Gastroesophageal sphincter (tissue), 4 donors: ENCODE measurements at regions not wholly inside any gene's neighbourhood (a gene's known extent, or its start where the extent isn't known, plus 50 kb on each side); places are given as distances from the start of the nearest gene placed in this dataset.

Experiments
- ATAC-seq: fragments of 150-250 bp; one replicate; pipeline ENCODE4 v1.9.1; 2016; ENCODE audit warnings: mild to moderate bottlenecking, moderate library complexity
- H3K27ac ChIP-seq, 4 donors: fragments of 200-600 bp; sonication (generic) in 3 of 4; 1 replicate in 3 of 4; 2 replicates in 1 of 4; pipeline ENCODE4 v1.5.1; 2016 to 2019
- H3K27me3 ChIP-seq: fragments of 200-600 bp; sonication (generic); one replicate; pipeline ENCODE4 v1.5.1; 2019
- H3K36me3 ChIP-seq, 2 donors: fragments of 200-600 bp; sonication (generic); one replicate each; pipeline ENCODE4 v1.5.1; 2019; ENCODE audit warnings: control low read depth in 1 of 2
- H3K4me1 ChIP-seq, 3 donors: fragments of 200-600 bp; sonication (generic); 1 replicate in 2 of 3; 2 replicates in 1 of 3; pipeline ENCODE4 v1.5.1; 2016 to 2019; ENCODE audit warnings: control low read depth in 2 of 3
- H3K4me3 ChIP-seq, 2 donors: fragments of 200-600 bp; sonication (generic); one replicate each; pipeline ENCODE4 v1.5.1; 2019; ENCODE audit warnings: mild to moderate bottlenecking in 1 of 2, moderate library complexity in 1 of 2
- H3K9me3 ChIP-seq, 3 donors: fragments of 200-600 bp; sonication (generic); one replicate each; pipeline ENCODE4 v1.5.1; 2017 to 2019; ENCODE audit warnings: control low read depth in 2 of 3
- CTCF ChIP-seq, 4 experiments: fragments of 200-600 bp in 2 of 4; fragments of 450-650 bp in 2 of 4; sonication (generic) in 1 of 4; IDR thresholded peaks; one replicate each; pipeline ENCODE4 v1.5.1; 2017 to 2019; ENCODE audit warnings: antibody characterized with exemption in 4 of 4, mild to moderate bottlenecking in 2 of 4, moderate library complexity in 2 of 4
- EP300 ChIP-seq: sonication (generic); formaldehyde crosslinking; IDR thresholded peaks from one replicate; pipeline ENCODE4 v1.6.1; 2017; ENCODE audit warnings: antibody characterized with exemption, mild to moderate bottlenecking
- POLR2A ChIP-seq, 2 donors: fragments of 450-650 bp; IDR thresholded peaks; one replicate each; pipeline ENCODE4 v1.6.1; 2017; ENCODE audit warnings: antibody characterized with exemption in 2 of 2, mild to moderate bottlenecking in 2 of 2, moderate library complexity in 1 of 2
- POLR2AphosphoS5 ChIP-seq: sonication (generic); formaldehyde crosslinking; IDR thresholded peaks from one replicate; pipeline ENCODE4 v1.6.1; 2017; ENCODE audit warnings: antibody characterized with exemption
- WGBS, 2 donors: methylation state at CpG; one replicate each; pipeline ENCODE4 v1.1.5; 2018; ENCODE audit warnings: low coverage in 1 of 2; 5-methylcytosine and 5-hydroxymethylcytosine counted together

GRCh38 chr2:118300832-118301231 is 212.6 kb downstream of the INSIG2 start:
- Histone ChIP-seq H3K27me3 (peaks cover 24% of the 10 kb centered on the region), H3K4me1 (no peaks in the 10 kb centered on the region), H3K36me3 (no peaks in the 10 kb centered on the region), H3K9me3 (no peaks in the 10 kb centered on the region), H3K27ac (no peak overlapping the region), H3K4me3 (no peak overlapping the region)
- ATAC-seq: no peak
- TF ChIP-seq POLR2AphosphoS5 (no peak), POLR2A (IDR thresholded peaks at IDR 0.05) (no peak), EP300 (no peak), CTCF (IDR thresholded peaks at IDR 0.05) (no peak)

- Histone ChIP-seq H3K27me3 (peaks cover 27% of the 10 kb centered on the region), H3K27ac (no peak overlapping the region), H3K36me3 (no peaks in the 10 kb centered on the region), H3K4me3 (no peak overlapping the region), H3K4me1 (no peaks in the 10 kb centered on the region), H3K9me3 (no peaks in the 10 kb centered on the region)
- ATAC-seq: no peak
- TF ChIP-seq POLR2AphosphoS5: no peak
- TF ChIP-seq CTCF (IDR thresholded peaks at IDR 0.05): no peak
- TF ChIP-seq POLR2A (IDR thresholded peaks at IDR 0.05): no peak
- no peak for TF ChIP-seq EP300
- 80% methylated on average over 1 of the region's 4 CpGs; no CpG with 5 or more reads in 1 of the 2 donors for WGBS, 2 donors
Observed at GRCh38 chr2:118296663-118297062, 208.4 kb downstream of the INSIG2 start.

GRCh38 chr2:118295592-118296390 is 207.5 kb downstream of the INSIG2 start:
- TF ChIP-seq POLR2A (IDR thresholded peaks at IDR 0.05) (no peak), POLR2AphosphoS5 (no peak), EP300 (no peak), CTCF (IDR thresholded peaks at IDR 0.05) (no peak)
- no peak overlapping the region for H3K27ac ChIP-seq
- no peak for ATAC-seq
- no peaks in the 10 kb centered on the region for H3K9me3 ChIP-seq
- H3K4me1 ChIP-seq: no peaks in the 10 kb centered on the region
- peaks cover 30% of the 10 kb centered on the region for H3K27me3 ChIP-seq
- H3K36me3 ChIP-seq: no peaks in the 10 kb centered on the region
- no peak overlapping the region for H3K4me3 ChIP-seq
- WGBS, 2 donors: 75 to 85% methylated on average over 7 to 9 of the region's 9 CpGs

- H3K4me3 ChIP-seq: no peak overlapping the region
- H3K27ac ChIP-seq: no peak overlapping the region
- H3K9me3 ChIP-seq: no peaks in the 10 kb centered on the region
- 83 to 100% methylated on average over 1 of the region's 1 CpG for WGBS, 2 donors
- TF ChIP-seq POLR2AphosphoS5: no peak
- no peak for TF ChIP-seq CTCF (IDR thresholded peaks at IDR 0.05)
- no peak for TF ChIP-seq EP300
- TF ChIP-seq POLR2A (IDR thresholded peaks at IDR 0.05): no peak
- ATAC-seq: no peak
- no peaks in the 10 kb centered on the region for H3K36me3 ChIP-seq
- H3K4me1 ChIP-seq: no peaks in the 10 kb centered on the region
- H3K27me3 ChIP-seq: peaks cover 38% of the 10 kb centered on the region
Observed at GRCh38 chr2:118294063-118294462, 205.8 kb downstream of the INSIG2 start.

- TF ChIP-seq POLR2A (IDR thresholded peaks at IDR 0.05): no peak
- TF ChIP-seq POLR2AphosphoS5: no peak
- TF ChIP-seq CTCF (IDR thresholded peaks at IDR 0.05): no peak
- TF ChIP-seq EP300: no peak
- H3K27ac ChIP-seq: no peak overlapping the region
- ATAC-seq: no peak
- no peak overlapping the region for H3K4me3 ChIP-seq
- no peaks in the 10 kb centered on the region for H3K36me3 ChIP-seq
- no peaks in the 10 kb centered on the region for H3K4me1 ChIP-seq
- no peaks in the 10 kb centered on the region for H3K9me3 ChIP-seq
- H3K27me3 ChIP-seq: peaks cover 31% of the 10 kb centered on the region
- 52 to 68% methylated on average over 2 of the region's 2 CpGs for WGBS, 2 donors
Observed at GRCh38 chr2:118292991-118293390, 204.7 kb downstream of the INSIG2 start.
